K562 (cell line): ENCODE measurements at regions not wholly inside any gene's neighbourhood (a gene's known extent, or its start where the extent isn't known, plus 50 kb on each side); places are given as distances from the start of the nearest gene placed in this dataset.

ENCODE experiments used
- ATAC-seq: fragments of 200-7000 bp; cut with Tn5 transposase; 3 replicates; pipeline ENCODE4 v1.9.1; 2020; ENCODE audit warnings: moderate library complexity
- BruUV-seq: library from RNA; stranded (reverse); fragments of 400-500 nt; replicated peaks from 2 replicates; lab custom pipeline; 2021; lab: Mats Ljungman, UMichigan
- CTCF ChIA-PET: fragments of 300-600 bp; formaldehyde crosslinking; extraction: SDS; loops from one replicate; lab custom pipeline; 2021; ENCODE audit warnings: low intra/inter-chr PET ratio; lab: Yijun Ruan, JAX
- POLR2A ChIA-PET: fragments of 300-600, 350-650 bp; sonication (Branson Sonifier 250); formaldehyde crosslinking; extraction: SDS; loops from one replicate; lab custom pipeline; 2021; ENCODE audit warnings: antibody characterized with exemption, inconsistent platforms; lab: Yijun Ruan, JAX
- DNase-seq, 4 experiments: peaks; one replicate each; pipeline versions ENCODE4 v3.0.0 to v3.0.0-alpha.2; 2011 to 2018; ENCODE audit warnings: low spot score in 3 of 4, mixed read lengths in 3 of 4; ENCODE audit errors: extremely low read depth in 1 of 4
- FAIRE-seq: peaks from 2 replicates; lab custom pipeline; 2011; peaks lifted over from hg19 to GRCh38; lab: Jason Lieb, UNC
- H2AFZ ChIP-seq: 2 replicates; pipeline ENCODE4 v1.6.0; 2011; ENCODE audit warnings: low read depth, low read length, control low read depth, inconsistent platforms
- H3K27ac ChIP-seq: fragments of 200-600 bp; 3 replicates; pipeline ENCODE4 v1.8.0; 2011; ENCODE audit warnings: low read depth, mild to moderate bottlenecking, control low read depth, inconsistent platforms, low read length, moderate library complexity, mixed read lengths; ENCODE audit errors: extremely low read depth
- H3K27me3 ChIP-seq, 2 experiments: fragments of 300-600 bp in 1 of 2; 2 replicates in 1 of 2; 3 replicates in 1 of 2; pipeline versions ENCODE4 v1.6.0 to v1.8.0; 2011; ENCODE audit warnings: inconsistent platforms in 2 of 2, low read length in 2 of 2, mild to moderate bottlenecking in 1 of 2, mixed read lengths in 1 of 2, moderate library complexity in 1 of 2; ENCODE audit not compliant: control insufficient read depth in 2 of 2, insufficient read depth in 2 of 2
- H3K36me3 ChIP-seq: fragments of 300-600 bp; 3 replicates; pipeline ENCODE4 v1.8.0; 2011; ENCODE audit warnings: mild to moderate bottlenecking, low read length, inconsistent platforms; ENCODE audit not compliant: control insufficient read depth, insufficient read depth
- H3K4me1 ChIP-seq, 2 experiments: fragments of 200-600 bp in 1 of 2; replicated peaks in 1 of 2; 2 replicates in 1 of 2; 3 replicates in 1 of 2; pipeline versions ENCODE4 v1.5.1 to v1.8.0; 2011; ENCODE audit warnings: inconsistent platforms in 2 of 2, low read length in 2 of 2, mild to moderate bottlenecking in 1 of 2, mixed read lengths in 1 of 2, moderate library complexity in 1 of 2; ENCODE audit not compliant: control insufficient read depth in 2 of 2, insufficient read depth in 2 of 2
- H3K4me2 ChIP-seq: 2 replicates; pipeline ENCODE4 v1.6.1; 2011; ENCODE audit warnings: low read length, control low read depth, inconsistent platforms, mixed read lengths; ENCODE audit not compliant: insufficient read depth
- H3K4me3 ChIP-seq: fragments of 200-600 bp; sonication (generic), shearing (Covaris generic); 2 replicates; pipeline ENCODE4 v1.5.1; 2016; ENCODE audit warnings: control low read depth, inconsistent platforms
- H3K79me2 ChIP-seq: fragments of 200-600 bp; 3 replicates; pipeline ENCODE4 v1.8.0; 2011; ENCODE audit warnings: low read length, inconsistent platforms; ENCODE audit not compliant: control insufficient read depth, insufficient read depth
- H3K9ac ChIP-seq, 2 experiments: 2 replicates each; pipeline versions ENCODE4 v1.6.0 to v1.6.1; 2011; ENCODE audit warnings: low read depth in 2 of 2, low read length in 2 of 2, control low read depth in 1 of 2, inconsistent platforms in 1 of 2, mild to moderate bottlenecking in 1 of 2, mixed read lengths in 1 of 2; ENCODE audit not compliant: insufficient read depth in 1 of 2
- H3K9me1 ChIP-seq: one replicate; pipeline ENCODE4 v1.6.0; 2011; ENCODE audit warnings: inconsistent platforms, mild to moderate bottlenecking, low read length, moderate library complexity; ENCODE audit not compliant: control insufficient read depth, insufficient read depth
- H3K9me3 ChIP-seq: replicated peaks from 2 replicates; pipeline ENCODE4 v1.5.1; 2011; ENCODE audit warnings: low read depth, low read length, inconsistent platforms; ENCODE audit not compliant: control insufficient read depth, insufficient read depth
- H4K20me1 ChIP-seq: replicated peaks from 2 replicates; pipeline ENCODE4 v1.6.1; 2011; ENCODE audit warnings: low read length, inconsistent platforms, mixed read lengths; ENCODE audit not compliant: control insufficient read depth, insufficient read depth
- AFF4 ChIP-seq: sonication (generic); formaldehyde crosslinking; IDR thresholded peaks from 2 replicates; pipeline ENCODE4 v1.8.0; 2023; ENCODE audit warnings: mild to moderate bottlenecking, missing genetic modification reagents
- BRCA1 ChIP-seq, 2 experiments: fragments of 450-650 bp in 1 of 2; sonication (generic) in 1 of 2; formaldehyde crosslinking in 1 of 2; IDR thresholded peaks; 2 replicates each; pipeline versions ENCODE4 v1.5.0 to v1.6.1; 2017 to 2020; ENCODE audit warnings: mild to moderate bottlenecking in 1 of 2, missing genetic modification reagents in 1 of 2
- DLX4 ChIP-seq: fragments of 250-450 bp; sonication (Bioruptor Pico); IDR thresholded peaks from 2 replicates; pipeline ENCODE4 v1.6.1; 2021; ENCODE audit warnings: mild to moderate bottlenecking
- HDAC8 ChIP-seq: fragments of 450-650 bp; IDR thresholded peaks from 2 replicates; pipeline ENCODE4 v1.6.1; 2016; ENCODE audit warnings: mild to moderate bottlenecking, missing genetic modification characterization, moderate library complexity, missing compliant biosample characterization
- HNRNPH1 ChIP-seq: fragments of 200-400 bp; formaldehyde crosslinking; optimal IDR thresholded peaks from 2 replicates; pipeline ENCODE3; 2017; ENCODE audit warnings: low read depth, mild to moderate bottlenecking, low read length, moderate library complexity
- NFE2L1 ChIP-seq: fragments of 450-650 bp; IDR thresholded peaks from 2 replicates; pipeline ENCODE4 v1.6.1; 2016; ENCODE audit warnings: missing genetic modification characterization, low read depth, mild to moderate bottlenecking, missing compliant biosample characterization, moderate library complexity, borderline replicate concordance
- NUFIP1 ChIP-seq: fragments of 450-650 bp; IDR thresholded peaks from 2 replicates; pipeline ENCODE4 v1.6.1; 2018; ENCODE audit not compliant: partially characterized antibody
- PHF8 ChIP-seq: fragments of 200-600 bp; sonication (generic); IDR thresholded peaks from 2 replicates; pipeline ENCODE4 v1.6.1; 2012; ENCODE audit warnings: mixed run types, mild to moderate bottlenecking, inconsistent platforms, low read length, moderate library complexity, borderline replicate concordance
- SOX6 ChIP-seq: fragments of 450-650 bp; IDR thresholded peaks from 2 replicates; pipeline ENCODE4 v1.6.1; 2014; ENCODE audit warnings: mild to moderate bottlenecking
- ZBTB26 ChIP-seq: fragments of 450-650 bp; formaldehyde crosslinking; IDR thresholded peaks from 2 replicates; pipeline ENCODE4 v1.4.0; 2022; ENCODE audit warnings: missing genetic modification characterization
- ZBTB8A ChIP-seq: fragments of 450-650 bp; IDR thresholded peaks from 2 replicates; pipeline ENCODE4 v1.6.1; 2018; ENCODE audit warnings: mild to moderate bottlenecking, moderate library complexity; ENCODE audit not compliant: partially characterized antibody
- ZNF277 ChIP-seq: fragments of 250-450 bp; sonication (Bioruptor Pico); IDR thresholded peaks from 2 replicates; pipeline ENCODE4 v1.8.0; 2022; ENCODE audit warnings: inconsistent platforms, mild to moderate bottlenecking, moderate library complexity, borderline replicate concordance
- ZNF655 ChIP-seq: fragments of 250-450 bp; sonication (Bioruptor Pico); IDR thresholded peaks from 2 replicates; pipeline ENCODE4 v1.5.0; 2021
- ZNF830 ChIP-seq: fragments of 250-450 bp; sonication (Bioruptor Pico); IDR thresholded peaks from 2 replicates; pipeline ENCODE4 v1.5.0; 2021; ENCODE audit warnings: mild to moderate bottlenecking
- WGBS: fragments of 100-300 bp; shearing (Covaris generic); methylation state at CpG from one replicate; pipeline ENCODE4 v1.1.6; 2016; ENCODE audit warnings: low coverage, mixed read lengths; ENCODE audit not compliant: insufficient coverage; ENCODE audit errors: missing lambda C conversion rate; 5-methylcytosine and 5-hydroxymethylcytosine counted together
- in situ Hi-C: fragments of 300-500 bp; cut with MboI; formaldehyde crosslinking; loops from 4 replicates; pipeline ENCODE4 v1.15.0; 2018; ENCODE audit warnings: inconsistent platforms, mixed read lengths
- intact Hi-C: fragments of 100-400 bp; cut with micrococcal nuclease; formaldehyde crosslinking; loops from 2 replicates; pipeline ENCODE4 v1.14.2; 2022

- H3K9me1 ChIP-seq: no peaks in the 10 kb centered on the region
- H3K4me1 ChIP-seq: no peaks in the 10 kb centered on the region
- no peak for ATAC-seq
- DNase-seq: no peak
- no peaks in the 10 kb centered on the region for H3K36me3 ChIP-seq
- WGBS: 4% methylated on average over 2 of the region's 2 CpGs
- no peak overlapping the region for H3K4me2 ChIP-seq
- no TSS peak for BruUV-seq
- CTCF ChIA-PET: no interaction called here
- peaks cover 5% of the 10 kb centered on the region in 2 experiments; a peak in 4 of 5 replicates for H3K27me3 ChIP-seq
- H3K27ac ChIP-seq: no peak overlapping the region
- no peak overlapping the region for H3K9ac ChIP-seq
- H3K79me2 ChIP-seq: no peaks in the 10 kb centered on the region
- H4K20me1 ChIP-seq: no peaks in the 10 kb centered on the region
- H3K4me3 ChIP-seq: no peak overlapping the region
- intact Hi-C loops (no loop called here), in situ Hi-C loops (no loop called here)
- no peaks in the 10 kb centered on the region for H3K9me3 ChIP-seq
- POLR2A ChIA-PET: no interaction called here
- FAIRE-seq: no peak
- no peak overlapping the region for H2AFZ ChIP-seq
- TF ChIP-seq NUFIP1: no peak
- TF ChIP-seq PHF8: no peak
- no peak for TF ChIP-seq HDAC8 (tag)
- no peak for TF ChIP-seq HNRNPH1
- TF ChIP-seq ZBTB8A: no peak
- no peak for TF ChIP-seq AFF4 (CRISPR knock-in tag)
- no peak for TF ChIP-seq BRCA1 (IDR thresholded peaks at IDR 0.05)
- no peak for TF ChIP-seq BRCA1 (CRISPR knock-in tag; IDR thresholded peaks at IDR 0.05)
- no peak for TF ChIP-seq ZNF830
- TF ChIP-seq DLX4 (CRISPR knock-in tag): no peak
- no peak for TF ChIP-seq ZNF655
- no peak for TF ChIP-seq SOX6
- TF ChIP-seq NFE2L1 (tag): no peak
- no peak for TF ChIP-seq ZBTB26 (CRISPR knock-in tag)
- TF ChIP-seq ZNF277 (CRISPR knock-in tag): no peak
Measured at GRCh38 chr2:94960266-94960665, 65.2 kb upstream of the MAL start.
